ENCODE measurements at regions not wholly inside any gene's neighbourhood (a gene's known extent, or its start where the extent isn't known, plus 50 kb on each side); places are given as distances from the start of the nearest gene placed in this dataset.

DNA sequence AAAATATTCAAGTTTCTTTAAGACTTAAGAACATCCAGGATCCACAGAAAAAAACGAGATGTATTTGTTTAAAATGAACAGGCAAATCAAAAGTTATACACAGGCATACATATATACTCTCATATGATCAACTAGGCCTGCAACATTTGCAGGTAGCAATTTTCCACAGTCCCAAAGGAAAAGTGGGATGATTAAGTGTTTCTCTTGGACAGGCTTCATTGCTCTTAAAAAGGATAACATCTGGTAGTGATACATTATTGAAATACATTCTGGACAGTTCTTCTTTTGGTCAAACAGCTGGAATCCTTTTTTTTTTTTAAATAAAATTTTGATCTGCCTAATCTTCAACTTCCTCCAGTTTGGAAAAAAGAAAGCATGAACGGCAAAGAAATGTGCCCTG lies 114.8 kb upstream of the TDRD3 start:
- Mint-ChIP-seq H3K27ac (no peak overlapping the region), H3K9me3 (ENCODE audit: insufficient read depth) (no peaks in the 10 kb centered on the region), H3K27me3 (peaks cover 12% of the 10 kb centered on the region), H3K4me1 (no peaks in the 10 kb centered on the region), H3K4me3 (no peak overlapping the region)
- intact Hi-C loops (cut with micrococcal nuclease): no loop called here
- DNase-seq: no peak
- H3K9me3 ChIP-seq (ENCODE audit: control extremely low read depth in 1 of 3, control insufficient read depth in 2 of 3, insufficient read depth in 1 of 3, low read length in 2 of 3): peaks cover 0 to 7% (median 0%) of the 10 kb centered on the region in 3 donors
- no peaks in the 10 kb centered on the region for H4K20me1 ChIP-seq (ENCODE audit: control insufficient read depth, insufficient read depth, low read length, poor library complexity, severe bottlenecking)
- peaks cover 0 to 2% (median 0%) of the 10 kb centered on the region in 4 experiments for H3K27me3 ChIP-seq (replicated peaks in 1 of 4; ENCODE audit: control extremely low read depth in 1 of 4, control insufficient read depth in 3 of 4, insufficient read depth in 4 of 4, low read length in 3 of 4)
- no peaks in the 10 kb centered on the region for H3K4me1 ChIP-seq (ENCODE audit: control insufficient read depth in 2 of 2, insufficient read depth in 2 of 2, low read length in 2 of 2)
- H2AFZ ChIP-seq (ENCODE audit: insufficient read depth, low read depth, low read length, poor library complexity, severe bottlenecking): no peak overlapping the region
- no peak overlapping the region for H3K4me2 ChIP-seq (replicated peaks; ENCODE audit: low read depth, low read length, poor library complexity, severe bottlenecking)
- TF ChIP-seq, protein P1, sequence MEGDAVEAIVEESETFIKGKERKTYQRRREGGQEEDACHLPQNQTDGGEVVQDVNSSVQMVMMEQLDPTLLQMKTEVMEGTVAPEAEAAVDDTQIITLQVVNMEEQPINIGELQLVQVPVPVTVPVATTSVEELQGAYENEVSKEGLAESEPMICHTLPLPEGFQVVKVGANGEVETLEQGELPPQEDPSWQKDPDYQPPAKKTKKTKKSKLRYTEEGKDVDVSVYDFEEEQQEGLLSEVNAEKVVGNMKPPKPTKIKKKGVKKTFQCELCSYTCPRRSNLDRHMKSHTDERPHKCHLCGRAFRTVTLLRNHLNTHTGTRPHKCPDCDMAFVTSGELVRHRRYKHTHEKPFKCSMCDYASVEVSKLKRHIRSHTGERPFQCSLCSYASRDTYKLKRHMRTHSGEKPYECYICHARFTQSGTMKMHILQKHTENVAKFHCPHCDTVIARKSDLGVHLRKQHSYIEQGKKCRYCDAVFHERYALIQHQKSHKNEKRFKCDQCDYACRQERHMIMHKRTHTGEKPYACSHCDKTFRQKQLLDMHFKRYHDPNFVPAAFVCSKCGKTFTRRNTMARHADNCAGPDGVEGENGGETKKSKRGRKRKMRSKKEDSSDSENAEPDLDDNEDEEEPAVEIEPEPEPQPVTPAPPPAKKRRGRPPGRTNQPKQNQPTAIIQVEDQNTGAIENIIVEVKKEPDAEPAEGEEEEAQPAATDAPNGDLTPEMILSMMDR (IDR thresholded peaks at IDR 0.05): no peak
- TF ChIP-seq EZH2 (IDR thresholded peaks at IDR 0.05; ENCODE audit: borderline replicate concordance, insufficient read depth, low read depth, low read length, poor library complexity, severe bottlenecking): no peak
- ChIA-PET POLR2A (no interaction called here), CTCF (no interaction called here)
- no peak overlapping the region for H3K27ac ChIP-seq (ENCODE audit: low read length in 2 of 2)
- H3K79me2 ChIP-seq (ENCODE audit: control insufficient read depth, insufficient read depth, low read length): no peaks in the 10 kb centered on the region
- H3K36me3 ChIP-seq (replicated peaks in 1 of 2; ENCODE audit: control extremely low read depth in 1 of 2, control insufficient read depth in 1 of 2, extremely low read depth in 1 of 2, insufficient read depth in 2 of 2, low read length in 1 of 2): no peaks in the 10 kb centered on the region
- no peak for ATAC-seq (ENCODE audit: low read depth)
- H3K4me3 ChIP-seq (ENCODE audit: control extremely low read depth in 1 of 5, extremely low read depth in 1 of 5, insufficient read depth in 1 of 5, low read depth in 2 of 5, low read length in 4 of 5): no peak overlapping the region
- no peak overlapping the region for H3K9ac ChIP-seq (ENCODE audit: low read length)
- no CpG with 5 or more reads among the region's 2 CpGs for WGBS (ENCODE audit: insufficient coverage)

DNA sequence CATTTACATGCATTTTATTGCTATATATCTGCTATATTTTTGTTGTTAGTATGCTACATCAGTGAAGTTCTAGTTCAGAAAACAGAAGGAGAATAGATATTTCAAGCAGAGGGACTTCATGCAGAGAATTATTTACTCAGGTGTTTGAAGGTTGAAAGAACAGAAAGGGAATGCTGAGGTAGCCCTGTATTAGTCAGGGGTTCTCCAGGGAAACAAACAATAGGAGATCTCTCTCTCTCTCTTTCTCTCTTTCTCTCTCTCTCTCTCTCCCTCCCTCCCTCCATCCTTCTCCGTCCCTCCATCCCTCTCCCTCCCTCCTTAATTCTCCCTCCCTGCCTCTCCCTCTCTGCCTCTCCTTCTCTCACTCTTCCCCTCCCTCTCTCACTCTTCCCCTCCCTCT lies 114.3 kb upstream of the TDRD3 start:
- CTCF ChIA-PET: no interaction called here
- Histone ChIP-seq H3K27ac (ENCODE audit: low read length in 2 of 2) (no peak overlapping the region), H2AFZ (ENCODE audit: insufficient read depth, low read depth, low read length, poor library complexity, severe bottlenecking) (no peak overlapping the region), H3K4me2 (replicated peaks; ENCODE audit: low read depth, low read length, poor library complexity, severe bottlenecking) (no peak overlapping the region), H4K20me1 (ENCODE audit: control insufficient read depth, insufficient read depth, low read length, poor library complexity, severe bottlenecking) (no peaks in the 10 kb centered on the region), H3K27me3 (replicated peaks in 1 of 4; ENCODE audit: control extremely low read depth in 1 of 4, control insufficient read depth in 3 of 4, insufficient read depth in 4 of 4, low read length in 3 of 4) (peaks cover 0 to 2% (median 0%) of the 10 kb centered on the region in 4 experiments), H3K9ac (ENCODE audit: low read length) (no peak overlapping the region), H3K36me3 (replicated peaks in 1 of 2; ENCODE audit: control extremely low read depth in 1 of 2, control insufficient read depth in 1 of 2, extremely low read depth in 1 of 2, insufficient read depth in 2 of 2, low read length in 1 of 2) (no peaks in the 10 kb centered on the region), H3K4me1 (ENCODE audit: control insufficient read depth in 2 of 2, insufficient read depth in 2 of 2, low read length in 2 of 2) (no peaks in the 10 kb centered on the region), H3K4me3 (ENCODE audit: control extremely low read depth in 1 of 5, extremely low read depth in 1 of 5, insufficient read depth in 1 of 5, low read depth in 2 of 5, low read length in 4 of 5) (no peak overlapping the region), H3K9me3 (ENCODE audit: control extremely low read depth in 1 of 3, control insufficient read depth in 2 of 3, insufficient read depth in 1 of 3, low read length in 2 of 3) (peaks cover 0 to 7% (median 0%) of the 10 kb centered on the region in 3 donors), H3K79me2 (ENCODE audit: control insufficient read depth, insufficient read depth, low read length) (no peaks in the 10 kb centered on the region)
- H3K4me1 Mint-ChIP-seq: no peaks in the 10 kb centered on the region
- POLR2A ChIA-PET: no interaction called here
- TF ChIP-seq, protein P1 (IDR thresholded peaks at IDR 0.05): no peak
- TF ChIP-seq EZH2 (IDR thresholded peaks at IDR 0.05; ENCODE audit: borderline replicate concordance, insufficient read depth, low read depth, low read length, poor library complexity, severe bottlenecking): no peak
- H3K4me3 Mint-ChIP-seq: no peak overlapping the region
- H3K9me3 Mint-ChIP-seq (ENCODE audit: insufficient read depth): no peaks in the 10 kb centered on the region
- DNase-seq (no peak), ATAC-seq (ENCODE audit: low read depth) (no peak)
- intact Hi-C loops (cut with micrococcal nuclease): no loop called here
- H3K27ac Mint-ChIP-seq: no peak overlapping the region
- 20% methylated on average over 1 of the region's 1 CpG for WGBS (ENCODE audit: insufficient coverage)
- H3K27me3 Mint-ChIP-seq: peaks cover 12% of the 10 kb centered on the region

Data from B cell (primary cell).